ENCODE measurements at regions not wholly inside any gene's neighbourhood (a gene's known extent, or its start where the extent isn't known, plus 50 kb on each side); places are given as distances from the start of the nearest gene placed in this dataset.

DNA sequence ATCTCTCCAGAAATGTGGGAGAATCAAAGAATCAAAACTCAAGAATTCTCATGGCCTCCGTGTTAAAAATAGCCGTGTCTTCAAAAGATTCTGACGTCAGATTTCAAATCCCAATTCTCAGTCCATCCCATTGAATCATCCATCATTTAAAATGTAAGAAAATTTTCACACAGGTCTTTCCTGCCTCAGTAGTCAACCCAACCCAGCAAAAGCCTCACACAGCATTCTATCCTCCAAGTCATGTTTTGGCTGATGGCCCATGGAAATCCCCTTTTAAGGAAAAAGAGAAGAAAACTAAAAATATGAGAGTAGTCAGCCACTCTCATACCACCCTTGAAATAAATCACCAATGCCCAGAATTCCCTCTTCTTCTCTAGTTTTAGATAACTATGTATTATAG, 211.8 kb downstream of the C1D start:
- CTCF ChIA-PET: no interaction called here
- DNase-seq (ENCODE audit: low read depth): no peak

GRCh38 chr2:67851956-67852824, 210.6 kb downstream of the C1D start:
- Histone ChIP-seq H3K4me3 (ENCODE audit: low read depth, low read length) (no peak overlapping the region), H3K27me3 (ENCODE audit: control insufficient read depth, insufficient read depth, low read length) (no peaks in the 10 kb centered on the region), H3K36me3 (ENCODE audit: control insufficient read depth, insufficient read depth, low read length) (no peaks in the 10 kb centered on the region)
- POLR2A ChIA-PET: interaction anchor here (0.6 kb wide), 2 partner anchors 50 to 66 kb away, joined by 3 to 16 read pairs; no protein-coding TSS in a partner anchor
- no peak for TF ChIP-seq CTCF (IDR thresholded peaks at IDR 0.05; ENCODE audit: insufficient read depth, low read depth, low read length)
- CTCF ChIA-PET: interaction anchor here (1.4 to 3.2 kb wide), 3 partner anchors 9 to 201 kb away, joined by 3 to 20 read pairs (median 7); no protein-coding TSS in a partner anchor
- no peak for DNase-seq (ENCODE audit: low read depth)

More for the DNA sequence above, 211.8 kb downstream of the C1D start:
- no peaks in the 10 kb centered on the region for H3K27me3 ChIP-seq (ENCODE audit: control insufficient read depth, insufficient read depth, low read length)
- no peak for TF ChIP-seq CTCF (IDR thresholded peaks at IDR 0.05; ENCODE audit: insufficient read depth, low read depth, low read length)
- POLR2A ChIA-PET: no interaction called here
- no peaks in the 10 kb centered on the region for H3K36me3 ChIP-seq (ENCODE audit: control insufficient read depth, insufficient read depth, low read length)
- H3K4me3 ChIP-seq (ENCODE audit: low read depth, low read length): no peak overlapping the region

DNA sequence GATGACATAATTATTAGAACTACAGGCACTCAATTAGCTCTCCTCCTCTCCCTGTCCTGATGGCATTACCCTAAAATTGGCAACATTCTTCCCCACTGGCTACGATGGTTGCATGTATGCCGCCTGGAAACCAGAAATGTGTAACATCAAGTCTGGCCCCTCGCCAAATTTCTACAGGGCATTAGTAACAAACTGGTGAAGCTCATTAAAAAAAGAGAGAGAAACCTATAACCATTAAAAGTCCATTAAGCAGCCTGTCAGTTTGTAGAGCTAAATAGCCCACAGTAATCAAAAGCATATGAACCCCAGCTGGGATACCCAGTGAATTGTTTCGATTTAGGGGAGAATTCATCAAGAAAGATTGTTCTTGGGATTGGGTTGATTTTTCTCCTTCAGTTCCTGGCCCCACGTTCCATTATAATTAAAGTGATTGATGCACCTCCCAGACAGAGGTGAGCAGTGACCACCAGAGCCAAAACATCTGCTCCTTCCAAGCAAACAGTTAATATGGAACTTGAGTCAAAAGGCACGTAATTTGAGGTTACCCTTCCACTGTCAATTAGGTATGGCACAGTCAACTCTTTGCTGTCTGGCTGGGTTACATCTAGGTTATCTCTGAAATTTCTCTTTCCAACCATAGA, 208.6 kb downstream of the C1D start:
- ChIA-PET CTCF (interaction anchor here (0.6 to 3.2 kb wide), 7 partner anchors 8 to 203 kb away, joined by 3 to 20 read pairs (median 5); no protein-coding TSS in a partner anchor), POLR2A (no interaction called here)
- H3K36me3 ChIP-seq (ENCODE audit: control insufficient read depth, insufficient read depth, low read length): no peaks in the 10 kb centered on the region
- DNase-seq (ENCODE audit: low read depth): peak; percentile 59
- TF ChIP-seq CTCF (IDR thresholded peaks at IDR 0.05; ENCODE audit: insufficient read depth, low read depth, low read length): no peak
- no peaks in the 10 kb centered on the region for H3K27me3 ChIP-seq (ENCODE audit: control insufficient read depth, insufficient read depth, low read length)
- H3K4me3 ChIP-seq (ENCODE audit: low read depth, low read length): no peak overlapping the region

DNA sequence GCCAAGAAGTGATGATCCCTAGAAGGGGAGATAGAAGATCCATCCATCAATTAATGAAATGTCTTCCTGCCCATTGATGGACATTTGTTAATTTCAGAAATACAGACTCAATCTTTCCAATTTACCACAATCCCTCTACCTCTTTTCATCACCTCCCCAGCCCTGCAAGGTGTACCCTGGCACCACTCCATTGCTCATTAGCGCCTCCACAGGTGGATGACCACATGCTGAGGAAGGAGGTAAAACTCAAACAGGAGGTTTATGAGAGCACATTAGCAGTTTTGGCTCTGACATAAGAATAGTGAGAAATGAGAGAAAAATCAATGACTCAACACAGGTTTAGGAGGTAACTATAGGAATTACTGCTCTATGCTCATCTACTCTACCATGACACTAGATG, 208.0 kb downstream of the C1D start:
- TF ChIP-seq CTCF (IDR thresholded peaks at IDR 0.05; ENCODE audit: insufficient read depth, low read depth, low read length): peak; percentile 8; the same call in 1 of the 2 replicates
- H3K27me3 ChIP-seq (ENCODE audit: control insufficient read depth, insufficient read depth, low read length): no peaks in the 10 kb centered on the region
- H3K36me3 ChIP-seq (ENCODE audit: control insufficient read depth, insufficient read depth, low read length): no peaks in the 10 kb centered on the region
- no peak for DNase-seq (ENCODE audit: low read depth)
- H3K4me3 ChIP-seq (ENCODE audit: low read depth, low read length): no peak overlapping the region
- CTCF ChIA-PET: interaction anchor here (0.6 to 3.2 kb wide), 5 partner anchors 8 to 204 kb away, joined by 3 to 20 read pairs (median 7); no protein-coding TSS in a partner anchor
- POLR2A ChIA-PET: no interaction called here

- TF ChIP-seq CTCF (IDR thresholded peaks at IDR 0.05; ENCODE audit: insufficient read depth, low read depth, low read length): no peak
- POLR2A ChIA-PET: no interaction called here
Observed at GRCh38 chr2:67856866-67857265, 205.9 kb downstream of the C1D start.

More at GRCh38 chr2:67856866-67857265, 205.9 kb downstream of the C1D start:
- no peak overlapping the region for H3K4me3 ChIP-seq (ENCODE audit: low read depth, low read length)
- H3K27me3 ChIP-seq (ENCODE audit: control insufficient read depth, insufficient read depth, low read length): no peaks in the 10 kb centered on the region
- DNase-seq (ENCODE audit: low read depth): no peak
- CTCF ChIA-PET: interaction anchor here (0.6 to 1.4 kb wide), 4 partner anchors 11 to 174 kb away, joined by 3 to 4 read pairs (median 4); no protein-coding TSS in a partner anchor
- H3K36me3 ChIP-seq (ENCODE audit: control insufficient read depth, insufficient read depth, low read length): no peaks in the 10 kb centered on the region
